ENCODE measurements at regions not wholly inside any gene's neighbourhood (a gene's known extent, or its start where the extent isn't known, plus 50 kb on each side); places are given as distances from the start of the nearest gene placed in this dataset.

- TF ChIP-seq CTCF (IDR thresholded peaks at IDR 0.05; ENCODE audit: low read depth, low read length) (no peak), POLR2A (IDR thresholded peaks at IDR 0.05; ENCODE audit: extremely low read depth, insufficient read length) (no peak), MYC (IDR thresholded peaks at IDR 0.05; ENCODE audit: low read depth, low read length) (no peak)
These were observed 412.2 kb downstream of the MATN1 start for GRCh38 chr1:30310966-30311742.

All from NB4 (cell line).